Psoas muscle (tissue), 7 donors: ENCODE measurements at regions not wholly inside any gene's neighbourhood (a gene's known extent, or its start where the extent isn't known, plus 50 kb on each side); places are given as distances from the start of the nearest gene placed in this dataset.
A peak's percentile ranks its signal among the peaks of the same experiment; 100 is the strongest.

Source experiments
- ATAC-seq, 4 donors: fragments of 200-7000 bp; cut with Tn5 transposase; one replicate each; pipeline ENCODE4 v1.9.1; 2020; ENCODE audit warnings: moderate library complexity in 3 of 4, mild to moderate bottlenecking in 2 of 4
- DNase-seq, 2 donors: peaks; one replicate each; pipeline ENCODE4 v3.0.0-alpha.2; 2020
- H3K27ac ChIP-seq: fragments of 200-600 bp; one replicate; pipeline ENCODE4 v1.8.0; 2022
- H3K27me3 ChIP-seq, 3 donors: fragments of 200-600 bp in 1 of 3; one replicate each; pipeline versions ENCODE4 v1.6.1 to v1.8.0; 2013 to 2022; ENCODE audit warnings: low read length in 2 of 3, mild to moderate bottlenecking in 2 of 3, moderate library complexity in 1 of 3; ENCODE audit not compliant: insufficient read depth in 3 of 3
- H3K36me3 ChIP-seq, 2 donors: fragments of 200-600 bp in 1 of 2; one replicate each; pipeline versions ENCODE4 v1.6.1 to v1.8.0; 2013 to 2022; ENCODE audit warnings: low read depth in 1 of 2, mild to moderate bottlenecking in 1 of 2, moderate library complexity in 1 of 2; ENCODE audit not compliant: insufficient read depth in 1 of 2
- H3K4me1 ChIP-seq: fragments of 200-600 bp; one replicate; pipeline ENCODE4 v1.8.0; 2022
- H3K4me3 ChIP-seq: fragments of 200-600 bp; one replicate; pipeline ENCODE4 v1.8.0; 2022; ENCODE audit warnings: mild to moderate bottlenecking
- H3K9me3 ChIP-seq: fragments of 200-600 bp; one replicate; pipeline ENCODE4 v1.8.0; 2022
- CTCF ChIP-seq: fragments of 200-600 bp; IDR thresholded peaks from one replicate; pipeline ENCODE4 v1.8.0; 2022; ENCODE audit warnings: antibody characterized with exemption
- WGBS, 3 donors: extraction: QIAGEN DNeasy Blood & Tissue Kit; methylation state at CpG; one replicate each; pipeline versions ENCODE4 v1.1.6 to v1.1.7; 2013; 5-methylcytosine and 5-hydroxymethylcytosine counted together
- intact Hi-C, 2 donors: fragments of 100-400 bp; cut with DNase I; formaldehyde crosslinking; loops; one replicate each; pipeline versions ENCODE4 v1.11.0 to v1.14.2; 2022
- donor health status: healthy with polysubstance abuse.
- donor health status: DM: no; HTN: no; CAD: no; lungs with moderate emphysema.
- donor health status: Bipolar disorder and iron deficiency.
- donor health status: healthy.
- donor health status: DM: yes; HTN: yes; CAD: no.
- donor health status: DM: no; HTN: no; CAD: no.
- donor health status: DM: yes; HTN: yes; CAD: no.

GRCh38 chr12:94748726-94749421, 98.5 kb upstream of the TMCC3 start:
- Histone ChIP-seq H3K27me3 (no peaks in the 10 kb centered on the region), H3K4me3 (no peak overlapping the region), H3K9me3 (no peaks in the 10 kb centered on the region), H3K4me1 (no peaks in the 10 kb centered on the region), H3K36me3 (no peaks in the 10 kb centered on the region), H3K27ac (no peak overlapping the region)
- 81 to 87% (median 85%) methylated on average over 10 of the region's 10 CpGs for WGBS, 3 donors
- DNase-seq: no peak
- TF ChIP-seq CTCF: no peak
- intact Hi-C loops: no loop called here
- no peak for ATAC-seq

GRCh38 chr12:94745562-94745961, 95.2 kb upstream of the TMCC3 start:
- Histone ChIP-seq H3K36me3 (no peaks in the 10 kb centered on the region), H3K4me3 (no peak overlapping the region), H3K9me3 (no peaks in the 10 kb centered on the region), H3K27ac (no peak overlapping the region), H3K27me3 (no peaks in the 10 kb centered on the region), H3K4me1 (no peaks in the 10 kb centered on the region)
- TF ChIP-seq CTCF: no peak
- no peak for DNase-seq
- peak in 1 of 4 donors; percentile 53 for ATAC-seq
- intact Hi-C loops: no loop called here
- WGBS, 3 donors: 27 to 54% (median 28%) methylated on average over 4 of the region's 4 CpGs

GRCh38 chr12:94743174-94743573, 92.8 kb upstream of the TMCC3 start:
- WGBS, 3 donors: 86 to 91% (median 87%) methylated on average over 3 of the region's 3 CpGs
- Histone ChIP-seq H3K27me3 (no peaks in the 10 kb centered on the region), H3K9me3 (no peaks in the 10 kb centered on the region), H3K36me3 (no peaks in the 10 kb centered on the region), H3K4me1 (no peaks in the 10 kb centered on the region), H3K4me3 (no peak overlapping the region), H3K27ac (no peak overlapping the region)
- TF ChIP-seq CTCF: no peak
- ATAC-seq (no peak), DNase-seq (no peak)
- intact Hi-C loops: no loop called here

GRCh38 chr12:94740601-94741362, 90.4 kb upstream of the TMCC3 start:
- Histone ChIP-seq H3K36me3 (no peaks in the 10 kb centered on the region), H3K4me3 (no peak overlapping the region), H3K27ac (no peak overlapping the region), H3K27me3 (no peaks in the 10 kb centered on the region), H3K4me1 (no peaks in the 10 kb centered on the region), H3K9me3 (no peaks in the 10 kb centered on the region)
- 50 to 63% (median 54%) methylated on average over 5 of the region's 5 CpGs for WGBS, 3 donors
- intact Hi-C loops: no loop called here
- no peak for ATAC-seq
- no peak for TF ChIP-seq CTCF
- no peak for DNase-seq
